ENCODE measurements at regions not wholly inside any gene's neighbourhood (a gene's known extent, or its start where the extent isn't known, plus 50 kb on each side); places are given as distances from the start of the nearest gene placed in this dataset.

DNA sequence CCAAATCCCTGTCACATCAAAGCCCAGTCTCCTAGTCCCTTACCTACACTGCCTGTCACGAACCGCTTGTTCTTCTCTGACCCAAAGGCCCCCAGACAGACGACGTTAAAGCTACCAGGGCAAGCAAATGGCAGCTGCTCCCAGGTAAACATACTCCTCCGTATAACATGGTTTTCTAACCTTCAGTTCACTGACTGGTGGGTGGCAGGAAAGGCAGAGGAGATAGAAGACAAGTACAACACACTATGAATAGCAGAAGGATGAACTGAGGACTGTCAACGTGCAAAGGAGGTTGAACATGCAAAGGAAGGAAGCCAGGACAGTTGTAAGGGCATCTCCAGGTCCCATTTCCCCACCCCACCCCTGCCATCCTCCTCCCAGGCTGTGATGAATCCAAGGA lies 449.8 kb downstream of the SHISA9 start:
- ChIA-PET POLR2A (no interaction called here), CTCF (no interaction called here)
- no peaks in the 10 kb centered on the region for H3K4me1 ChIP-seq (ENCODE audit: control insufficient read depth, insufficient read depth, low read length)
- no peak overlapping the region for H3K27ac ChIP-seq (ENCODE audit: extremely low read depth, low read depth, low read length)
- no peaks in the 10 kb centered on the region for H3K9me3 ChIP-seq (ENCODE audit: control insufficient read depth, insufficient read depth, low read depth, low read length)
- H3K36me3 ChIP-seq (ENCODE audit: control insufficient read depth in 2 of 2, insufficient read depth in 1 of 2, low read length in 2 of 2) = no peaks in the 10 kb centered on the region
- TF ChIP-seq KLF7 (tag by site-specific recombination; IDR thresholded peaks at IDR 0.05; ENCODE audit: borderline replicate concordance) = no peak
- no peak for TF ChIP-seq ZSCAN23 (tag by site-specific recombination; IDR thresholded peaks at IDR 0.05)
- no peak for TF ChIP-seq OSR2 (tag by site-specific recombination; IDR thresholded peaks at IDR 0.05)
- no peak for TF ChIP-seq EGR2 (tag by site-specific recombination; IDR thresholded peaks at IDR 0.05; ENCODE audit: low read depth)
- no peak for TF ChIP-seq RBAK (tag by site-specific recombination; IDR thresholded peaks at IDR 0.05)
- TF ChIP-seq ZBTB48 (tag by site-specific recombination; IDR thresholded peaks at IDR 0.05) = no peak
- TF ChIP-seq, protein P1, sequence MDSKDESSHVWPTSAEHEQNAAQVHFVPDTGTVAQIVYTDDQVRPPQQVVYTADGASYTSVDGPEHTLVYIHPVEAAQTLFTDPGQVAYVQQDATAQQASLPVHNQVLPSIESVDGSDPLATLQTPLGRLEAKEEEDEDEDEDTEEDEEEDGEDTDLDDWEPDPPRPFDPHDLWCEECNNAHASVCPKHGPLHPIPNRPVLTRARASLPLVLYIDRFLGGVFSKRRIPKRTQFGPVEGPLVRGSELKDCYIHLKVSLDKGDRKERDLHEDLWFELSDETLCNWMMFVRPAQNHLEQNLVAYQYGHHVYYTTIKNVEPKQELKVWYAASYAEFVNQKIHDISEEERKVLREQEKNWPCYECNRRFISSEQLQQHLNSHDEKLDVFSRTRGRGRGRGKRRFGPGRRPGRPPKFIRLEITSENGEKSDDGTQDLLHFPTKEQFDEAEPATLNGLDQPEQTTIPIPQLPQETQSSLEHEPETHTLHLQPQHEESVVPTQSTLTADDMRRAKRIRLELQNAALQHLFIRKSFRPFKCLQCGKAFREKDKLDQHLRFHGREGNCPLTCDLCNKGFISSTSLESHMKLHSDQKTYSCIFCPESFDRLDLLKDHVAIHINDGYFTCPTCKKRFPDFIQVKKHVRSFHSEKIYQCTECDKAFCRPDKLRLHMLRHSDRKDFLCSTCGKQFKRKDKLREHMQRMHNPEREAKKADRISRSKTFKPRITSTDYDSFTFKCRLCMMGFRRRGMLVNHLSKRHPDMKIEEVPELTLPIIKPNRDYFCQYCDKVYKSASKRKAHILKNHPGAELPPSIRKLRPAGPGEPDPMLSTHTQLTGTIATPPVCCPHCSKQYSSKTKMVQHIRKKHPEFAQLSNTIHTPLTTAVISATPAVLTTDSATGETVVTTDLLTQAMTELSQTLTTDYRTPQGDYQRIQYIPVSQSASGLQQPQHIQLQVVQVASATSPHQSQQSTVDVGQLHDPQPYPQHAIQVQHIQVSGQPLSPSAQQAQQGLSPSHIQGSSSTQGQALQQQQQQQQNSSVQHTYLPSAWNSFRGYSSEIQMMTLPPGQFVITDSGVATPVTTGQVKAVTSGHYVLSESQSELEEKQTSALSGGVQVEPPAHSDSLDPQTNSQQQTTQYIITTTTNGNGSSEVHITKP (tag by site-specific recombination; IDR thresholded peaks at IDR 0.05) = no peak
- TF ChIP-seq ZNF140 (tag by site-specific recombination; IDR thresholded peaks at IDR 0.05) = no peak
- no peak for TF ChIP-seq ZNF169 (tag by site-specific recombination; IDR thresholded peaks at IDR 0.05)
- TF ChIP-seq ZNF785 (tag by site-specific recombination; IDR thresholded peaks at IDR 0.05) = no peak
- no peak for TF ChIP-seq GLIS2 (tag by site-specific recombination; IDR thresholded peaks at IDR 0.05)
- no peak for TF ChIP-seq ZIC2 (tag by site-specific recombination; IDR thresholded peaks at IDR 0.05)
- TF ChIP-seq ZNF404 (tag by site-specific recombination; IDR thresholded peaks at IDR 0.05) = no peak
- no peak for TF ChIP-seq IKZF3 (tag by site-specific recombination; IDR thresholded peaks at IDR 0.05)
- TF ChIP-seq, protein P2, sequence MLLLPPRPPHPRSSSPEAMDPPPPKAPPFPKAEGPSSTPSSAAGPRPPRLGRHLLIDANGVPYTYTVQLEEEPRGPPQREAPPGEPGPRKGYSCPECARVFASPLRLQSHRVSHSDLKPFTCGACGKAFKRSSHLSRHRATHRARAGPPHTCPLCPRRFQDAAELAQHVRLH (tag by site-specific recombination; IDR thresholded peaks at IDR 0.05) = no peak
- TF ChIP-seq ZNF366 (tag by site-specific recombination; conservative IDR thresholded peaks at IDR 0.05) = no peak
- no peak for TF ChIP-seq ZNF549 (tag by site-specific recombination; IDR thresholded peaks at IDR 0.05)
- no peak for TF ChIP-seq ZSCAN16 (tag by site-specific recombination; IDR thresholded peaks at IDR 0.05)
- TF ChIP-seq MEIS1 (CRISPR knock-in tag; IDR thresholded peaks at IDR 0.05; ENCODE audit: borderline replicate concordance) = no peak
- H3K4me3 ChIP-seq (ENCODE audit: low read depth, low read length) = no peak overlapping the region

DNA sequence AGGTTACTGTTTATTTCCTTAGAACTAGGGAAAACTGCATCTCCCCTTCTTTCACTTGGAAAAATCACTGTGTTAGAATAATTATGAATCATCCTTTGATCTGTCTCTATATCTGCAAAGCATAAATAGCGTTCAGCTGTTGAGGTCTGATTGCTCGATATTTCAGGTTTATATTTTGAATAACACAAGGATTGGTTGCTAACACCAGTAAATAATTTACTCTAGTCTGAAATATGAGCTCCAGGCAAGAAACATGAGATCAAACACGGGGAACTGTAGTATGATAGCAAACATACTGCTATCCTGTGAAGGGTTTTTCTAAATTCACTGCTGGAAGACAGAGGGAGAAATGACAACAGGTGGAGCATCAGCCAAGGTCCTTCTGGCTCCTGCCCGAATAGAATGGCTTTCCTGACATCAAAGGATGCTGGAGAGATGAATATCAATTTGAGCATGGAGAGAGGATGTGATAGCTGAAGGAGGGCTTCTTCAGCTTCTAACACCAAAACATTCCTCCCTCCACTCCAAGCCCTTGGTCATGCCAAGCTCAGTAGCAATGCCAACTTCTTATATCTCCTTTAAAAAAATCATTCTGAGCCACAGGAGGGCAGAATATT lies 450.3 kb downstream of the SHISA9 start:
- no peaks in the 10 kb centered on the region for H3K4me1 ChIP-seq (ENCODE audit: control insufficient read depth, insufficient read depth, low read length)
- no peaks in the 10 kb centered on the region for H3K36me3 ChIP-seq (ENCODE audit: control insufficient read depth in 2 of 2, insufficient read depth in 1 of 2, low read length in 2 of 2)
- ChIA-PET CTCF (no interaction called here), POLR2A (no interaction called here)
- no peaks in the 10 kb centered on the region for H3K9me3 ChIP-seq (ENCODE audit: control insufficient read depth, insufficient read depth, low read depth, low read length)
- H3K27ac ChIP-seq (ENCODE audit: extremely low read depth, low read depth, low read length) = no peak overlapping the region
- no peak overlapping the region for H3K4me3 ChIP-seq (ENCODE audit: low read depth, low read length)
- no peak for TF ChIP-seq ZNF23 (tag by site-specific recombination; IDR thresholded peaks at IDR 0.05; ENCODE audit: borderline replicate concordance)
- TF ChIP-seq ZNF561 (tag by site-specific recombination; IDR thresholded peaks at IDR 0.05; ENCODE audit: borderline replicate concordance) = no peak
- no peak for TF ChIP-seq ZNF654 (tag by site-specific recombination; IDR thresholded peaks at IDR 0.05; ENCODE audit: low read depth)
- no peak for TF ChIP-seq ZSCAN16 (tag by site-specific recombination; IDR thresholded peaks at IDR 0.05)
- no peak for TF ChIP-seq HOXD13 (CRISPR knock-in tag; IDR thresholded peaks at IDR 0.05; ENCODE audit: borderline replicate concordance)
- no peak for TF ChIP-seq ZNF138 (tag by site-specific recombination; IDR thresholded peaks at IDR 0.05; ENCODE audit: borderline replicate concordance)
- TF ChIP-seq ZNF174 (tag by site-specific recombination; IDR thresholded peaks at IDR 0.05) = no peak
- TF ChIP-seq, protein P3, sequence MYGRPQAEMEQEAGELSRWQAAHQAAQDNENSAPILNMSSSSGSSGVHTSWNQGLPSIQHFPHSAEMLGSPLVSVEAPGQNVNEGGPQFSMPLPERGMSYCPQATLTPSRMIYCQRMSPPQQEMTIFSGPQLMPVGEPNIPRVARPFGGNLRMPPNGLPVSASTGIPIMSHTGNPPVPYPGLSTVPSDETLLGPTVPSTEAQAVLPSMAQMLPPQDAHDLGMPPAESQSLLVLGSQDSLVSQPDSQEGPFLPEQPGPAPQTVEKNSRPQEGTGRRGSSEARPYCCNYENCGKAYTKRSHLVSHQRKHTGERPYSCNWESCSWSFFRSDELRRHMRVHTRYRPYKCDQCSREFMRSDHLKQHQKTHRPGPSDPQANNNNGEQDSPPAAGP (tag by site-specific recombination; IDR thresholded peaks at IDR 0.05) = no peak
- TF ChIP-seq ZNF121 (tag by site-specific recombination; IDR thresholded peaks at IDR 0.05) = no peak
- TF ChIP-seq ZNF19 (tag by site-specific recombination; IDR thresholded peaks at IDR 0.05; ENCODE audit: low read depth) = no peak
- no peak for TF ChIP-seq ZNF48 (tag by site-specific recombination; IDR thresholded peaks at IDR 0.05)
- TF ChIP-seq ZNF221 (tag by site-specific recombination; IDR thresholded peaks at IDR 0.05; ENCODE audit: borderline replicate concordance) = no peak
- TF ChIP-seq ZNF792 (tag by site-specific recombination; IDR thresholded peaks at IDR 0.05) = no peak
- no peak for TF ChIP-seq OSR2 (tag by site-specific recombination; IDR thresholded peaks at IDR 0.05)
- no peak for TF ChIP-seq BCL11A (tag by site-specific recombination; IDR thresholded peaks at IDR 0.05; ENCODE audit: low read depth)
- TF ChIP-seq EGR2 (tag by site-specific recombination; IDR thresholded peaks at IDR 0.05; ENCODE audit: low read depth) = no peak
